Neural cell (in vitro differentiated cells): ENCODE measurements at regions not wholly inside any gene's neighbourhood (a gene's known extent, or its start where the extent isn't known, plus 50 kb on each side); places are given as distances from the start of the nearest gene placed in this dataset.

Source experiments
- CTCF ChIP-seq: fragments of 450-650 bp; IDR thresholded peaks from 2 replicates; pipeline ENCODE4 v1.5.1; 2014; ENCODE audit warnings: antibody characterized with exemption, mild to moderate bottlenecking, moderate library complexity; ENCODE audit not compliant: poor library complexity, severe bottlenecking
- EZH2 ChIP-seq: fragments of 200-600, 300-800 bp; shearing (Covaris generic), sonication (generic); IDR thresholded peaks from 2 replicates; pipeline ENCODE4 v1.6.1; 2014; ENCODE audit warnings: antibody characterized with exemption, low read length, borderline replicate concordance, mild to moderate bottlenecking; ENCODE audit not compliant: insufficient read depth, poor library complexity, severe bottlenecking
- POLR2AphosphoS5 ChIP-seq: IDR thresholded peaks from 2 replicates; pipeline ENCODE4 v1.6.1; 2012

GRCh38 chr2:52347292-52347691 lies 1315.4 kb upstream of the NRXN1 start:
- no peak for TF ChIP-seq CTCF
- no peak for TF ChIP-seq EZH2
- no peak for TF ChIP-seq POLR2AphosphoS5
